DND-41 (cell line): ENCODE measurements at regions not wholly inside any gene's neighbourhood (a gene's known extent, or its start where the extent isn't known, plus 50 kb on each side); places are given as distances from the start of the nearest gene placed in this dataset.

ENCODE experiments used
- EZH2 ChIP-seq: IDR thresholded peaks from 3 replicates; pipeline ENCODE4 v1.6.1; 2012; ENCODE audit warnings: borderline replicate concordance, low read depth, mild to moderate bottlenecking, moderate library complexity, low read length, inconsistent platforms; ENCODE audit not compliant: severe bottlenecking
- TF ChIP-seq, protein P1 (sequence below): IDR thresholded peaks from 2 replicates; pipeline ENCODE4 v1.5.1; 2012; ENCODE audit warnings: borderline replicate concordance, low read length, moderate library complexity, mild to moderate bottlenecking; ENCODE audit not compliant: poor library complexity, severe bottlenecking; ENCODE audit errors: extremely low read depth

DNA sequence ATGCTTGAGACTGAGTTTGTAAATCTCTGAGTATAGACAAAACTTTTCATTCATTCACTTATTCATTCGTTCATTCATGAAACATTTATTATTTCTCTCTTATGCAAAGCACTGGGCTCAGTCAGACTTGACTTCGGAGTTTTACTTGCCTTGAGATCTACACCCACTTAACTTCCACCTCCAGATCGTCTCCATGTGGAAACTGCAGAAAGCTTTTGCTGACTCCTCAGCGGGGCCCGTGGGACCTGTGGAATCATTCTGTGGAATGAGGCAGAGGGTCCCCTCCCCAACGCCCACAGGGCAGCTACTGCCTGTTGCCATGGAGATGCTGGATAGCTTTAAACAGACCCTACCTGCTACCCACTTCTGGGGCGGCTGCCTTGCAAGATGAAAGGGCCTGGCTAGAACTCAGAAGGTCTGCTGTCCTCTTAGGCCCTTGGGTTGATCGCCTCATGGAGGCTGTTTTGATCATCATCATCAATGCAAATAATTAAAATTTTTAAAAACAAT lies 66.4 kb upstream of the KCNG1 start:
- TF ChIP-seq EZH2: no peak
- TF ChIP-seq, protein P1, sequence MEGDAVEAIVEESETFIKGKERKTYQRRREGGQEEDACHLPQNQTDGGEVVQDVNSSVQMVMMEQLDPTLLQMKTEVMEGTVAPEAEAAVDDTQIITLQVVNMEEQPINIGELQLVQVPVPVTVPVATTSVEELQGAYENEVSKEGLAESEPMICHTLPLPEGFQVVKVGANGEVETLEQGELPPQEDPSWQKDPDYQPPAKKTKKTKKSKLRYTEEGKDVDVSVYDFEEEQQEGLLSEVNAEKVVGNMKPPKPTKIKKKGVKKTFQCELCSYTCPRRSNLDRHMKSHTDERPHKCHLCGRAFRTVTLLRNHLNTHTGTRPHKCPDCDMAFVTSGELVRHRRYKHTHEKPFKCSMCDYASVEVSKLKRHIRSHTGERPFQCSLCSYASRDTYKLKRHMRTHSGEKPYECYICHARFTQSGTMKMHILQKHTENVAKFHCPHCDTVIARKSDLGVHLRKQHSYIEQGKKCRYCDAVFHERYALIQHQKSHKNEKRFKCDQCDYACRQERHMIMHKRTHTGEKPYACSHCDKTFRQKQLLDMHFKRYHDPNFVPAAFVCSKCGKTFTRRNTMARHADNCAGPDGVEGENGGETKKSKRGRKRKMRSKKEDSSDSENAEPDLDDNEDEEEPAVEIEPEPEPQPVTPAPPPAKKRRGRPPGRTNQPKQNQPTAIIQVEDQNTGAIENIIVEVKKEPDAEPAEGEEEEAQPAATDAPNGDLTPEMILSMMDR: no peak
